ENCODE measurements at regions not wholly inside any gene's neighbourhood (a gene's known extent, or its start where the extent isn't known, plus 50 kb on each side); places are given as distances from the start of the nearest gene placed in this dataset.

DNA sequence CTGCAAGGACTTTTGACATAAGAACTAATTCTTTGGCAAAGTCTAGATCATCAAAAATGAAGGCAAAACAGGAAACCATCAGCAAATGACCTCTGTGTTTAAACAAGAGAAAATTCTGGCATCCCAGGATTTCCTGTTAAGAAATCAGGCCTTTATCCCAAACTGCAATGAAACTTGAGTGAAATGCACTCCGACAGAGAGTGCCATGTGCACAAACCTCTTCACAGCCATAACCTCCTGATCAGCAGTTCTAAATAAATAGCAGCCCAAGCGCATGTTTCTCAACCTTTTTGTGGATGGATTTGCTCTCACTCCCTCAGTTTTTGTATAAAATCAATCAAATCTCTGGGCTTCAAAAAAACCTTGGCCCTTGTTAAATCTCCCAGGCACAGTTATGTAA lies 107.7 kb upstream of the EEPD1 start:
- TF ChIP-seq CTCF (IDR thresholded peaks at IDR 0.05) = no peak
- no peak for TF ChIP-seq POLR2A (IDR thresholded peaks at IDR 0.05)
